Putamen (tissue), 1 donor: ENCODE measurements at regions not wholly inside any gene's neighbourhood (a gene's known extent, or its start where the extent isn't known, plus 50 kb on each side); places are given as distances from the start of the nearest gene placed in this dataset.
A peak's percentile ranks its signal among the peaks of the same experiment; 100 is the strongest.

Experiments used
- DNase-seq: peaks from one replicate; pipeline ENCODE4 v3.0.0-alpha.2; 2016; ENCODE audit warnings: low spot score

DNA sequence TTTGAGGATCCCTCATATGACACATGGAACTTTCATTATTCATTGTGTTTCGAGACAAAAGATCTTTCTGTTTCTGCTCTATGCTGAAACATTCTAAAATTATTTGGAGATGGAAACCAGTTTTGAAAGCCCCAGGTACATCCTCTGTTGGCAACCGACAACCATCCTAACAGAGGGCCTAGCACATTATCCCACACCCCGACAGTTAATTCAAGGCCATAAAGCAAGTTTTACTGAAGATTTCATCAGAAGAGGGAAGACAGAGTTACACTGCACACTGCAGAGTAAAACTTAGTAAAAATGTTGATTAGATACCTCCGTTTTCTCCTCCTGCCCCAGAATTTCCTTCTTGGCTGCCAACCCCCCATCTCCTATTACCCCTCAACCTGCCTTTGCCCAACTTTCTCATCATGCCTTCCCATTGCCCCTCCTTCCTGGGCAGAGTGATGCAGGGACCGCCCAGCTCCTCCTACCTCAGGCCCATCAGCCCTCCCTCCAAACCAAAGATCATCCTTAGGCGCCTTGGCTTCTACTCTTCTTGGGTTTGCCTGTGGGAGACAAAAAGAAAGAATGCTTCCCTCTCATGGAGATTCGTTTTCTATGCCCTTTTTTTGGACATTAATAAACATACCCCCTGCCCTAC, 52.9 kb upstream of the CITED4 start:
- DNase-seq: peak; percentile 53

DNA sequence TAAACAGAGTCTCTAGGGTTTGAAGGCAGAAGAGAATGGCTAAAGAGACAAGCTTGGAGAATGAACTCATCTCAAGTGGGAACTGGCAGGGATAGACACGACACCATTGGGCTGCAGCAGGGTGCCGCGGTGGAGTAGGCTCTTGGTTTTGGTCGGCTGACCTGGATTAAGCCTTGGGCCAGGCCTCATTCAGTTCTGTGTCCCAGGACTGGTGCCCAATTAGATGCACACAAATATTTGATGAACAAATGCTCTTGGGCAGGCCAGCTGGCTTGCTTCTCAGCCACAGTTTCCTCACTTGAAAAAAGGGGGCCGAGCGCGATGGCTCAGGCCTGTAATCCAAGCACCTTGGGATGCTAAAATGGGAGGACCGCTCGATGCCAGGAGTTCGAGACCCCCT, 53.4 kb upstream of the CITED4 start:
- no peak for DNase-seq

DNA sequence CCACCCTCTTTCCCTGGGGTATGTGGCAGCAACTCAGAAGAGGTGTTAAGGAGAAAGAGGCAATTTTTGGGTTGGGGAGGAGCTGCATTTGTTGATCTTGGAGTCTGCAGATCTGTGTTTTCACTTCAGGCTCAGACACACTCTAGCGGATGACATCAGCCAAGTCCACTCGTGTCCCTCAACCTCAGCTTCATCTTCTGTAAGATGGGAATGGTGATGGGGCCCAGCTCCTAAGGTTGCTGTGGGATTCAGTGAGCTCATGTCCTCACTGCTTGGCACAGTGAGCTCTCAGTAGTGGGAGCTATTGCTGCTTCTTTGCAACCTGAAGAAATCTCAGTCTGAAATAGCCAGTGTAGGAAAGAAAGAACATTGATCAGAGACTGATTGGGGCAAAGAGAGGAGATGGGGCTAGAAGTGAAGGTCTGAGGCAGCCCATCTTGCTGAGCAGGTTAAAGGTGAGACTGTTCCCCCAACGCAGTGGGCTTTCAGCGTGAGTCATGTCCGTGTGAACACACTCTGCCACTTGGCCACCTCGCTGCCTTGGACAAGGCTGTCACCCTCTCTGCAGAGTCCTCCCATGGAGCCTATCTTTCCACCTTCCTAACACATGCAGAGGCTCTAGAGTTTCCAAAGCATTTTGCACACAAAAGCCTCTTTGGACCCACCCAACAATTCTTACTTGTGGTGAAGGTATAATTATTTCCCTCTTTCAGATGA, 56.0 kb upstream of the CITED4 start:
- DNase-seq: no peak

- DNase-seq: peak; percentile 87
These were observed 57.4 kb upstream of the CITED4 start for GRCh38 chr1:40919475-40920011.

DNA sequence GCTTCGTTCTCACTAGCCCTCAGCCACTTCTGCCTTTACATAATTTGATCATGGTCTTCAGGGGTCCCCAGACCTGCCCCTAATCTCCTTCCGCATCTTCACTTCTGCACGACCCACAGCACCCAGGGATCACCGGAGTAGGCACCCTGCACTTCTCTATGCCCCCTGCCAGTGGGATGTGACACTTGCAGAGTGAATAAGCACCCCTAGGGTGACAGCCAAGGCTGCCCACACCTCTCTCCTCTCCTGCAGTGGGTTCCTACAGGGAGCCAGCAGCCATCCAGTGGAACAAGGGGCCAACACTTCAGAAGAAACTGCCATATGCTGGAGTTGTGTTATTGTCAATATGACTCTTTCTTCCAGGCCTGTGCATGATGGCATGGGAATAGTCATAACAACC, 58.0 kb upstream of the CTPS1 start:
- DNase-seq: no peak

GRCh38 chr1:40921981-40922677, 57.4 kb upstream of the CTPS1 start:
- no peak for DNase-seq

GRCh38 chr1:40922969-40923368, 56.5 kb upstream of the CTPS1 start:
- DNase-seq: peak; percentile 78

- DNase-seq: peak; percentile 48
These were observed 55.9 kb upstream of the CTPS1 start for GRCh38 chr1:40923511-40924020.

- DNase-seq: no peak
These were observed 54.7 kb upstream of the CTPS1 start for GRCh38 chr1:40924767-40925166.

GRCh38 chr1:40925834-40926410, 53.6 kb upstream of the CTPS1 start:
- no peak for DNase-seq

GRCh38 chr1:40926441-40926840, 53.1 kb upstream of the CTPS1 start:
- no peak for DNase-seq

- no peak for DNase-seq
These were observed 51.7 kb upstream of the CTPS1 start for GRCh38 chr1:40927781-40928180.

- DNase-seq: no peak
These were observed 50.8 kb upstream of the CTPS1 start for GRCh38 chr1:40928699-40929098.

DNA sequence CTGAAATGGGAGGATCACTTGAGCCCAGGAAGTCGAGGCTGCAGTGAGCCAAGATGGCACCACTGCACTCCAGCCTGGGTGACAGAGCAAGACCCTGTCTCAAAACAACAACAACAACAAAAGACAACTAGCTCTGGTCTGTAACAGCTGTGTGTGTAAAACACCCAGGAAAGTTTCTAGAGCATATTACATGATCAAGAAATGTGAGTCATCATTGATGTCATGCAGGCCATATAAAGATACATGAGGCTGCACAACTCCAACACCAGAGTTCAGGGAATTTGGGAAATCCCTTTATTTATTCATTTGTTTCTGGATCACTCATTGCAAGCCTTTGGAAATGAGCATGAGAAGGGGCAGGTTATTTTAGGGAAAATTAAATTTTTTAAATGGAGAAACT, 50.3 kb upstream of the CTPS1 start:
- no peak for DNase-seq
